T-helper 1 cell treated with Interleukin-12 subunit alpha and Interleukin-12 subunit beta and Interleukin-4 antibody, amounts not matched to agents 30 μg/mL and 1 μg/mL, for 36 hours (primary cell): ENCODE measurements at regions not wholly inside any gene's neighbourhood (a gene's known extent, or its start where the extent isn't known, plus 50 kb on each side); places are given as distances from the start of the nearest gene placed in this dataset.

ENCODE experiments used
- H3K27ac Mint-ChIP-seq: one replicate; pipeline ENCODE4 v1.8.0; 2021; ENCODE audit warnings: mild to moderate bottlenecking, mixed read lengths
- H3K27me3 Mint-ChIP-seq: one replicate; pipeline ENCODE4 v1.8.0; 2021; ENCODE audit warnings: low read depth, mixed read lengths
- H3K36me3 Mint-ChIP-seq: one replicate; pipeline ENCODE4 v1.8.0; 2021; ENCODE audit warnings: low read depth, mixed read lengths
- H3K4me1 Mint-ChIP-seq: one replicate; pipeline ENCODE4 v1.8.0; 2021; ENCODE audit warnings: low read depth, mixed read lengths
- H3K4me3 Mint-ChIP-seq: one replicate; pipeline ENCODE4 v1.8.0; 2021; ENCODE audit warnings: mild to moderate bottlenecking, moderate library complexity, mixed read lengths
- H3K9me3 Mint-ChIP-seq: one replicate; pipeline ENCODE4 v1.8.0; 2021; ENCODE audit warnings: mixed read lengths

- H3K36me3 Mint-ChIP-seq, result no peaks in the 10 kb centered on the region
- H3K4me3 Mint-ChIP-seq, result no peak overlapping the region
- no peaks in the 10 kb centered on the region for H3K9me3 Mint-ChIP-seq
- no peak overlapping the region for H3K27ac Mint-ChIP-seq
- peaks cover 4% of the 10 kb centered on the region for H3K27me3 Mint-ChIP-seq
- no peaks in the 10 kb centered on the region for H3K4me1 Mint-ChIP-seq
Observed at GRCh38 chr2:134086594-134087219, 167.2 kb upstream of the MGAT5 start.

GRCh38 chr2:134087371-134087921, 166.4 kb upstream of the MGAT5 start:
- Mint-ChIP-seq H3K27ac (no peak overlapping the region), H3K27me3 (peaks cover 4% of the 10 kb centered on the region), H3K36me3 (no peaks in the 10 kb centered on the region), H3K9me3 (no peaks in the 10 kb centered on the region), H3K4me3 (no peak overlapping the region), H3K4me1 (no peaks in the 10 kb centered on the region)

- Mint-ChIP-seq H3K9me3 (no peaks in the 10 kb centered on the region), H3K4me3 (no peak overlapping the region), H3K27ac (no peak overlapping the region), H3K4me1 (no peaks in the 10 kb centered on the region), H3K36me3 (no peaks in the 10 kb centered on the region), H3K27me3 (peaks cover 2% of the 10 kb centered on the region)
Observed at GRCh38 chr2:134089454-134089853, 164.4 kb upstream of the MGAT5 start.

- no peak overlapping the region for H3K27ac Mint-ChIP-seq
- peaks cover 15% of the 10 kb centered on the region for H3K27me3 Mint-ChIP-seq
- H3K4me3 Mint-ChIP-seq, result no peak overlapping the region
- H3K36me3 Mint-ChIP-seq, result no peaks in the 10 kb centered on the region
- no peaks in the 10 kb centered on the region for H3K4me1 Mint-ChIP-seq
- H3K9me3 Mint-ChIP-seq, result peaks cover 3% of the 10 kb centered on the region
Observed at GRCh38 chr2:134097740-134098139, 156.1 kb upstream of the MGAT5 start.

GRCh38 chr2:134098321-134098720, 155.6 kb upstream of the MGAT5 start:
- Mint-ChIP-seq H3K27me3 (peaks cover 18% of the 10 kb centered on the region), H3K9me3 (peaks cover 3% of the 10 kb centered on the region), H3K4me1 (no peaks in the 10 kb centered on the region), H3K36me3 (no peaks in the 10 kb centered on the region), H3K27ac (no peak overlapping the region), H3K4me3 (no peak overlapping the region)

- no peak overlapping the region for H3K27ac Mint-ChIP-seq
- no peaks in the 10 kb centered on the region for H3K4me1 Mint-ChIP-seq
- H3K36me3 Mint-ChIP-seq, result no peaks in the 10 kb centered on the region
- peaks cover 20% of the 10 kb centered on the region for H3K27me3 Mint-ChIP-seq
- H3K9me3 Mint-ChIP-seq, result peaks cover 3% of the 10 kb centered on the region
- no peak overlapping the region for H3K4me3 Mint-ChIP-seq
Observed at GRCh38 chr2:134099273-134099672, 154.6 kb upstream of the MGAT5 start.

GRCh38 chr2:134103196-134103595, 150.7 kb upstream of the MGAT5 start:
- no peak overlapping the region for H3K27ac Mint-ChIP-seq
- H3K9me3 Mint-ChIP-seq, result peaks cover 8% of the 10 kb centered on the region
- no peaks in the 10 kb centered on the region for H3K36me3 Mint-ChIP-seq
- H3K4me1 Mint-ChIP-seq, result peaks cover 9% of the 10 kb centered on the region
- peaks cover 9% of the 10 kb centered on the region for H3K27me3 Mint-ChIP-seq
- no peak overlapping the region for H3K4me3 Mint-ChIP-seq

- Mint-ChIP-seq H3K4me3 (no peak overlapping the region), H3K36me3 (no peaks in the 10 kb centered on the region), H3K27ac (no peak overlapping the region), H3K27me3 (peaks cover 5% of the 10 kb centered on the region), H3K9me3 (peaks cover 8% of the 10 kb centered on the region), H3K4me1 (peaks cover 9% of the 10 kb centered on the region)
Observed at GRCh38 chr2:134104754-134105153, 149.1 kb upstream of the MGAT5 start.

- Mint-ChIP-seq H3K36me3 (no peaks in the 10 kb centered on the region), H3K27ac (no peak overlapping the region)
Observed at GRCh38 chr2:134107402-134107801, 146.5 kb upstream of the MGAT5 start.

GRCh38 chr2:134108113-134108512, 145.8 kb upstream of the MGAT5 start:
- H3K9me3 Mint-ChIP-seq, result peaks cover 8% of the 10 kb centered on the region
- peaks cover 9% of the 10 kb centered on the region for H3K4me1 Mint-ChIP-seq
- H3K36me3 Mint-ChIP-seq, result no peaks in the 10 kb centered on the region
- peaks cover 11% of the 10 kb centered on the region for H3K27me3 Mint-ChIP-seq
- no peak overlapping the region for H3K27ac Mint-ChIP-seq
- H3K4me3 Mint-ChIP-seq, result no peak overlapping the region

More at GRCh38 chr2:134107402-134107801, 146.5 kb upstream of the MGAT5 start:
- Mint-ChIP-seq H3K9me3 (peaks cover 8% of the 10 kb centered on the region), H3K27me3 (peaks cover 11% of the 10 kb centered on the region), H3K4me3 (no peak overlapping the region), H3K4me1 (peaks cover 9% of the 10 kb centered on the region)

GRCh38 chr2:134109246-134109645, 144.6 kb upstream of the MGAT5 start:
- Mint-ChIP-seq H3K9me3 (peaks cover 8% of the 10 kb centered on the region), H3K27ac (no peak overlapping the region), H3K4me3 (no peak overlapping the region), H3K36me3 (no peaks in the 10 kb centered on the region), H3K27me3 (peaks cover 14% of the 10 kb centered on the region), H3K4me1 (peaks cover 9% of the 10 kb centered on the region)

GRCh38 chr2:134109725-134110124, 144.1 kb upstream of the MGAT5 start:
- Mint-ChIP-seq H3K36me3 (no peaks in the 10 kb centered on the region), H3K27ac (no peak overlapping the region), H3K4me1 (peaks cover 5% of the 10 kb centered on the region), H3K9me3 (peaks cover 6% of the 10 kb centered on the region), H3K27me3 (peaks cover 18% of the 10 kb centered on the region), H3K4me3 (no peak overlapping the region)

- Mint-ChIP-seq H3K27ac (no peak overlapping the region), H3K9me3 (no peaks in the 10 kb centered on the region), H3K4me3 (no peak overlapping the region), H3K36me3 (no peaks in the 10 kb centered on the region), H3K27me3 (peaks cover 24% of the 10 kb centered on the region), H3K4me1 (no peaks in the 10 kb centered on the region)
Observed at GRCh38 chr2:134110532-134110931, 143.3 kb upstream of the MGAT5 start.

GRCh38 chr2:134117676-134118075, 136.2 kb upstream of the MGAT5 start:
- Mint-ChIP-seq H3K4me1 (peaks cover 22% of the 10 kb centered on the region), H3K4me3 (no peak overlapping the region), H3K9me3 (no peaks in the 10 kb centered on the region), H3K36me3 (no peaks in the 10 kb centered on the region), H3K27ac (no peak overlapping the region), H3K27me3 (peaks cover 27% of the 10 kb centered on the region)

GRCh38 chr2:134118279-134119116, 135.4 kb upstream of the MGAT5 start:
- Mint-ChIP-seq H3K27me3 (peaks cover 31% of the 10 kb centered on the region), H3K27ac (no peak overlapping the region)

More at GRCh38 chr2:134118279-134119116, 135.4 kb upstream of the MGAT5 start:
- Mint-ChIP-seq H3K9me3 (no peaks in the 10 kb centered on the region), H3K4me1 (peaks cover 28% of the 10 kb centered on the region), H3K4me3 (peak overlapping the region; percentile 96), H3K36me3 (no peaks in the 10 kb centered on the region)
